A673 (cell line): ENCODE measurements at regions not wholly inside any gene's neighbourhood (a gene's known extent, or its start where the extent isn't known, plus 50 kb on each side); places are given as distances from the start of the nearest gene placed in this dataset.

Source experiments
- BruUV-seq: library from RNA; stranded (reverse); fragments of 400-500 nt; replicated peaks from 2 replicates; lab custom pipeline; 2021; lab: Mats Ljungman, UMichigan
- CTCF ChIA-PET: fragments of 300-600 bp; sonication (Branson Sonifier 250); formaldehyde crosslinking; loops from one replicate; lab custom pipeline; 2022; ENCODE audit warnings: antibody characterized with exemption; lab: Charles Lee
- POLR2A ChIA-PET: fragments of 300-600 bp; sonication (Branson Sonifier 250); formaldehyde crosslinking; loops from one replicate; lab custom pipeline; 2022; ENCODE audit warnings: antibody characterized with exemption; ENCODE audit not compliant: low non-redundant PET; lab: Charles Lee
- DNase-seq: peaks from one replicate; pipeline ENCODE4 v3.0.0-alpha.2; 2015; ENCODE audit warnings: low spot score
- H3K27ac ChIP-seq: fragments of 200-600 bp; sonication (generic); 2 replicates; pipeline ENCODE4 v1.5.1; 2016; ENCODE audit warnings: mixed run types, low read depth, mild to moderate bottlenecking, mixed read lengths, antibody characterized with exemption, low read length; ENCODE audit not compliant: poor library complexity, severe bottlenecking
- H3K27me3 ChIP-seq: fragments of 200-600 bp; sonication (generic); replicated peaks from 2 replicates; pipeline ENCODE4 v1.6.1; 2017; ENCODE audit warnings: mixed run types, low read depth, mild to moderate bottlenecking, mixed read lengths, antibody characterized with exemption, low read length; ENCODE audit not compliant: insufficient read depth, poor library complexity
- H3K36me3 ChIP-seq: fragments of 200-600 bp; sonication (generic); 2 replicates; pipeline ENCODE4 v1.6.1; 2016; ENCODE audit warnings: mixed run types, mild to moderate bottlenecking, mixed read lengths, antibody characterized with exemption, low read length; ENCODE audit not compliant: insufficient read depth, poor library complexity, severe bottlenecking
- H3K4me1 ChIP-seq: fragments of 200-600 bp; sonication (generic); 2 replicates; pipeline ENCODE4 v1.6.1; 2017; ENCODE audit warnings: mixed run types, mild to moderate bottlenecking, mixed read lengths, antibody characterized with exemption, low read length; ENCODE audit not compliant: insufficient read depth, poor library complexity, severe bottlenecking
- H3K4me3 ChIP-seq: fragments of 200-600 bp; sonication (generic); 2 replicates; pipeline ENCODE4 v1.5.1; 2016; ENCODE audit warnings: low read depth, mixed run types, mild to moderate bottlenecking, mixed read lengths, low read length; ENCODE audit not compliant: poor library complexity, severe bottlenecking
- H3K9me3 ChIP-seq: fragments of 200-600 bp; sonication (generic); 2 replicates; pipeline ENCODE4 v1.6.1; 2016; ENCODE audit warnings: mixed run types, low read depth, mild to moderate bottlenecking, mixed read lengths, antibody characterized with exemption, low read length; ENCODE audit not compliant: poor library complexity, severe bottlenecking
- EZH2 ChIP-seq: fragments of 200-600 bp; sonication (generic); IDR thresholded peaks from 2 replicates; pipeline ENCODE4 v1.6.1; 2017; ENCODE audit warnings: borderline replicate concordance, low read depth, mild to moderate bottlenecking, mixed read lengths, antibody characterized with exemption, low read length; ENCODE audit not compliant: poor library complexity, severe bottlenecking
- intact Hi-C: fragments of 100-400 bp; cut with micrococcal nuclease; formaldehyde crosslinking; loops from one replicate; pipeline ENCODE4 v1.10.0; 2022; ENCODE audit not compliant: unreplicated experiment
- TF ChIP-seq, protein P1 (sequence below): fragments of 300-800, 200-600 bp; sonication (generic); conservative IDR thresholded peaks from 2 replicates; pipeline ENCODE4 v1.5.1; 2017; ENCODE audit warnings: low read depth, mild to moderate bottlenecking, antibody characterized with exemption, low read length, moderate library complexity, mixed read lengths

DNA sequence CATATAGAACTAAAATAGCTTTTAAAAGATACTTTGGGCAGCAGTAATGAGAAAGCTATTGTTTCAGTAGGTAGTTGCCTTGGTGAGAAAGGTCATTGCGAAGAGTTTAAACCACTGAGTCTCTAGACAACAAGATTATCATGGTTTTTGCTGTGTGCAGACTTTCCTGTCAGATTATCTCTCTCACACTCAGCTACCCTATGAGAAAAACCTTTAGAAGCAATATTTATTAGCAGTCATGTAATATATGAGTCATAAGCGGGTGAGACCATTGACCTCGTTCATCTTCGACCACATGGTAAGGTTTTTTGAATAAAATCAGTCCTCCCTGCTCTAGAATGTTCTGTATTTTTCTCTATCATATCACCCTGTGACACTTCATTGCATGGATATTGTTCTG lies 59.9 kb downstream of the GPR65 start:
- Histone ChIP-seq H3K27me3 (no peaks in the 10 kb centered on the region), H3K4me3 (no peak overlapping the region), H3K4me1 (no peaks in the 10 kb centered on the region), H3K36me3 (no peaks in the 10 kb centered on the region), H3K9me3 (no peaks in the 10 kb centered on the region), H3K27ac (no peak overlapping the region)
- no peak for TF ChIP-seq EZH2
- TF ChIP-seq, protein P1, sequence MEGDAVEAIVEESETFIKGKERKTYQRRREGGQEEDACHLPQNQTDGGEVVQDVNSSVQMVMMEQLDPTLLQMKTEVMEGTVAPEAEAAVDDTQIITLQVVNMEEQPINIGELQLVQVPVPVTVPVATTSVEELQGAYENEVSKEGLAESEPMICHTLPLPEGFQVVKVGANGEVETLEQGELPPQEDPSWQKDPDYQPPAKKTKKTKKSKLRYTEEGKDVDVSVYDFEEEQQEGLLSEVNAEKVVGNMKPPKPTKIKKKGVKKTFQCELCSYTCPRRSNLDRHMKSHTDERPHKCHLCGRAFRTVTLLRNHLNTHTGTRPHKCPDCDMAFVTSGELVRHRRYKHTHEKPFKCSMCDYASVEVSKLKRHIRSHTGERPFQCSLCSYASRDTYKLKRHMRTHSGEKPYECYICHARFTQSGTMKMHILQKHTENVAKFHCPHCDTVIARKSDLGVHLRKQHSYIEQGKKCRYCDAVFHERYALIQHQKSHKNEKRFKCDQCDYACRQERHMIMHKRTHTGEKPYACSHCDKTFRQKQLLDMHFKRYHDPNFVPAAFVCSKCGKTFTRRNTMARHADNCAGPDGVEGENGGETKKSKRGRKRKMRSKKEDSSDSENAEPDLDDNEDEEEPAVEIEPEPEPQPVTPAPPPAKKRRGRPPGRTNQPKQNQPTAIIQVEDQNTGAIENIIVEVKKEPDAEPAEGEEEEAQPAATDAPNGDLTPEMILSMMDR: no peak
- intact Hi-C loops: no loop called here
- ChIA-PET CTCF (no interaction called here), POLR2A (no interaction called here)
- BruUV-seq: no TSS peak
- no peak for DNase-seq

- TF ChIP-seq, protein P1: no peak
- POLR2A ChIA-PET: no interaction called here
- BruUV-seq: no TSS peak
- DNase-seq: peak; percentile 2
- no peaks in the 10 kb centered on the region for H3K27me3 ChIP-seq
- H3K27ac ChIP-seq: no peak overlapping the region
- no peak overlapping the region for H3K4me3 ChIP-seq
- intact Hi-C loops: no loop called here
- CTCF ChIA-PET: no interaction called here
- H3K9me3 ChIP-seq: no peaks in the 10 kb centered on the region
- no peaks in the 10 kb centered on the region for H3K36me3 ChIP-seq
- H3K4me1 ChIP-seq: no peaks in the 10 kb centered on the region
These were observed 64.7 kb downstream of the GPR65 start for GRCh38 chr14:88069677-88070076.

DNA sequence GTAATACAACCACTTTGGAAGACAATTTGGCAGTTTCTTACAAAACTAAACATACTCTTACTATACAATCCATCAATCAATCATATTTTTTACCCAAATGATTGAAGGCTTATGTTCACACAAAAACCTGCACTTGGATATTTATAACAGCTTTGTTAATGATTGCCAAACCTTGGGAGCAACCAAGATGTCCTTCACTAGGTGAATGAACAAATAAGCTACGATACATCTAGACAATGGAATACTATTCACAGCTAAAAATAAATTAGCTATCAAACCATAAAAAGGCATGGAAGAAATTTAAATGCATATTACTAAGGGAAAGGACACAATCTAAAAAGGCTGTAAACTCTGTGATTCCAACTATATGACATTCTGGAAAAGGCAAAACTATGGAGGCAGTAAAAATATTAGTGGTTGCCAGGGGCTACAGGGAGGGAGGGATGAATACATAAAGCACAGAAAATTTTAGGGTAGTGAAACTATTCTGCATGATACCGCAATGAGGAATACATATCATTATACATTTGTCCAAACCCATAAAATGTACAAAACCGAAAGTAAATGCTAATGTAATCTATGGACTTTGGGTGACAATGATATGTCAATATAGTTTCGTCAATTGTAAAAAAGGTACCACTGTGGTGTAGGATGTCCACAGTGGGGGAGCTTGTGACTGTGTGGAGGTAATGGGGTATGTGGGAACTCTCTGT lies 70.5 kb downstream of the GPR65 start:
- Histone ChIP-seq H3K9me3 (no peaks in the 10 kb centered on the region), H3K27ac (no peak overlapping the region), H3K4me1 (no peaks in the 10 kb centered on the region), H3K36me3 (no peaks in the 10 kb centered on the region), H3K27me3 (peaks cover 8% of the 10 kb centered on the region), H3K4me3 (no peak overlapping the region)
- DNase-seq: no peak
- intact Hi-C loops: no loop called here
- CTCF ChIA-PET: no interaction called here
- TF ChIP-seq, protein P1: no peak
- no peak for TF ChIP-seq EZH2
- BruUV-seq: no TSS peak
- POLR2A ChIA-PET: no interaction called here
